ENCODE measurements at regions not wholly inside any gene's neighbourhood (a gene's known extent, or its start where the extent isn't known, plus 50 kb on each side); places are given as distances from the start of the nearest gene placed in this dataset.

DNA sequence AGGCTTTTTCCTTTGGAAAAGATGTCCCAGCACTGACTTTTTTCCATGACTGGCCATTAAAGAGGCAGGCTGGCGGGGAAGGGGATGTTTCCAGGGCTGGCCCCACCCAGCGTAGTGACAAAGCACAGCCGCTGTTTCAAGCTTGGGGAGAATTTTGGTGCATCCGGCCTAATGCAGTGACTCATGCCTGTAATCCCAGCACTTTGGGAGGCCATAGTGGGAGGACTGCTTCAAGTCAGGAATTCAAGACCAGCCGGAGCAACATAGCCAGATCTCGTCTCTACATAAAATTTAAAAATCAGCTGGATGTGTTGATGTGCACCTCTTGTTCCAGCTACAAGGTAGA is 78.0 kb upstream of the SH3BP4 start:
- H3K36me3 ChIP-seq, result no peaks in the 10 kb centered on the region
- TF ChIP-seq, protein P1, sequence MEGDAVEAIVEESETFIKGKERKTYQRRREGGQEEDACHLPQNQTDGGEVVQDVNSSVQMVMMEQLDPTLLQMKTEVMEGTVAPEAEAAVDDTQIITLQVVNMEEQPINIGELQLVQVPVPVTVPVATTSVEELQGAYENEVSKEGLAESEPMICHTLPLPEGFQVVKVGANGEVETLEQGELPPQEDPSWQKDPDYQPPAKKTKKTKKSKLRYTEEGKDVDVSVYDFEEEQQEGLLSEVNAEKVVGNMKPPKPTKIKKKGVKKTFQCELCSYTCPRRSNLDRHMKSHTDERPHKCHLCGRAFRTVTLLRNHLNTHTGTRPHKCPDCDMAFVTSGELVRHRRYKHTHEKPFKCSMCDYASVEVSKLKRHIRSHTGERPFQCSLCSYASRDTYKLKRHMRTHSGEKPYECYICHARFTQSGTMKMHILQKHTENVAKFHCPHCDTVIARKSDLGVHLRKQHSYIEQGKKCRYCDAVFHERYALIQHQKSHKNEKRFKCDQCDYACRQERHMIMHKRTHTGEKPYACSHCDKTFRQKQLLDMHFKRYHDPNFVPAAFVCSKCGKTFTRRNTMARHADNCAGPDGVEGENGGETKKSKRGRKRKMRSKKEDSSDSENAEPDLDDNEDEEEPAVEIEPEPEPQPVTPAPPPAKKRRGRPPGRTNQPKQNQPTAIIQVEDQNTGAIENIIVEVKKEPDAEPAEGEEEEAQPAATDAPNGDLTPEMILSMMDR (IDR thresholded peaks at IDR 0.05), result no peak
- DNase-seq (ENCODE audit: low spot score), result peak; percentile 64
- H3K4me3 ChIP-seq, result no peak overlapping the region
- no peaks in the 10 kb centered on the region for H3K9me3 ChIP-seq
- peaks cover 0 to 4% of the 10 kb centered on the region in 2 donors for H3K4me1 ChIP-seq
- H3K27ac ChIP-seq, result peak overlapping the region; percentile 72 to 79
- H3K27me3 ChIP-seq, result no peaks in the 10 kb centered on the region

GRCh38 chr2:234873103-234873827 is 78.6 kb upstream of the SH3BP4 start:
- H3K36me3 ChIP-seq, result no peaks in the 10 kb centered on the region
- no peak overlapping the region for H3K4me3 ChIP-seq
- no peaks in the 10 kb centered on the region for H3K9me3 ChIP-seq
- no peaks in the 10 kb centered on the region for H3K27me3 ChIP-seq
- DNase-seq (ENCODE audit: low spot score), result no peak
- TF ChIP-seq, protein P1 (IDR thresholded peaks at IDR 0.05), result no peak
- H3K27ac ChIP-seq, result peak overlapping the region; percentile 72 to 79
- peaks cover 0 to 4% of the 10 kb centered on the region in 2 donors for H3K4me1 ChIP-seq

GRCh38 chr2:234869969-234870368 is 81.8 kb upstream of the SH3BP4 start:
- TF ChIP-seq, protein P1 (IDR thresholded peaks at IDR 0.05), result no peak
- no peaks in the 10 kb centered on the region for H3K9me3 ChIP-seq
- no peaks in the 10 kb centered on the region for H3K36me3 ChIP-seq
- peaks cover 0 to 4% of the 10 kb centered on the region in 2 donors for H3K4me1 ChIP-seq
- no peak for DNase-seq (ENCODE audit: low spot score)
- no peak overlapping the region for H3K4me3 ChIP-seq
- no peak overlapping the region for H3K27ac ChIP-seq
- H3K27me3 ChIP-seq, result no peaks in the 10 kb centered on the region

- Histone ChIP-seq H3K4me3 (no peak overlapping the region), H3K9me3 (no peaks in the 10 kb centered on the region), H3K27me3 (no peaks in the 10 kb centered on the region), H3K27ac (no peak overlapping the region), H3K4me1 (peaks cover 0 to 3% of the 10 kb centered on the region in 2 donors), H3K36me3 (no peaks in the 10 kb centered on the region)
- TF ChIP-seq, protein P1 (IDR thresholded peaks at IDR 0.05), result no peak
- DNase-seq (ENCODE audit: low spot score), result no peak
These were observed 82.7 kb upstream of the SH3BP4 start for GRCh38 chr2:234869164-234869563.

DNA sequence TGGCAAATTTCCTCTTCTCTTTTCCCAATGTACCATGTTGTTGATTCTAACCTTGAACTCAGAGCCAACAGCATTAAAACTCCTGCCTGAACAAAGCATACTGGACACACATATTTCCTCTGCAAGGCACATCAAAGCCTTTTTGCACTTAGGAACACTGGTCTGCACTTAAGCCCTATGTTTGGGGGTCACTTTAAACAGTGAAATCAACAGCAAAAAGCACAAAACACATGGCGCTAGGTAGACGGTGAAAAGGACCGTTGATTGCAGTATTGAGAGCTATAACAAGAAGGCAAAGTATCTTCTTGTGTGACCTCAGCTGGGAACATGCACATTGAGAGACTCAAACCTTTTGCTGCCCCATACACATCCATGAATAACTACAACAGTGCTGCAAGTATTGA is 83.9 kb upstream of the SH3BP4 start:
- no peaks in the 10 kb centered on the region for H3K36me3 ChIP-seq
- no peaks in the 10 kb centered on the region for H3K27me3 ChIP-seq
- H3K9me3 ChIP-seq, result no peaks in the 10 kb centered on the region
- TF ChIP-seq, protein P1 (IDR thresholded peaks at IDR 0.05), result no peak
- peaks cover 0 to 10% of the 10 kb centered on the region in 2 donors for H3K4me1 ChIP-seq
- DNase-seq (ENCODE audit: low spot score), result no peak
- H3K4me3 ChIP-seq, result no peak overlapping the region
- no peak overlapping the region for H3K27ac ChIP-seq

GRCh38 chr2:234865586-234865985 is 86.2 kb upstream of the SH3BP4 start:
- TF ChIP-seq, protein P1 (IDR thresholded peaks at IDR 0.05), result no peak
- no peak overlapping the region for H3K4me3 ChIP-seq
- H3K27ac ChIP-seq, result no peak overlapping the region
- peaks cover 0 to 26% of the 10 kb centered on the region in 2 donors for H3K4me1 ChIP-seq
- H3K9me3 ChIP-seq, result no peaks in the 10 kb centered on the region
- DNase-seq (ENCODE audit: low spot score), result no peak
- H3K36me3 ChIP-seq, result no peaks in the 10 kb centered on the region
- no peaks in the 10 kb centered on the region for H3K27me3 ChIP-seq

Data from right atrium auricular region (tissue), 2 donors.